Stimulated activated CD4-positive, alpha-beta T cell treated with anti-CD3 and anti-CD28 coated beads, TNF-alpha, amount 100 ng/mL, for 1 hour (primary cell): ENCODE measurements at regions not wholly inside any gene's neighbourhood (a gene's known extent, or its start where the extent isn't known, plus 50 kb on each side); places are given as distances from the start of the nearest gene placed in this dataset.
"Not testable (repeated sequence)": the region's sequence is repeated elsewhere in the genome, so short reads cannot be mapped to it uniquely, and the experiment has no call there.

Source experiments
- DNase-seq, 3 donors: peaks; one replicate each; pipeline ENCODE4 v3.0.0-alpha.2; 2020; ENCODE audit warnings: low read depth in 3 of 3, low spot score in 1 of 3

DNA sequence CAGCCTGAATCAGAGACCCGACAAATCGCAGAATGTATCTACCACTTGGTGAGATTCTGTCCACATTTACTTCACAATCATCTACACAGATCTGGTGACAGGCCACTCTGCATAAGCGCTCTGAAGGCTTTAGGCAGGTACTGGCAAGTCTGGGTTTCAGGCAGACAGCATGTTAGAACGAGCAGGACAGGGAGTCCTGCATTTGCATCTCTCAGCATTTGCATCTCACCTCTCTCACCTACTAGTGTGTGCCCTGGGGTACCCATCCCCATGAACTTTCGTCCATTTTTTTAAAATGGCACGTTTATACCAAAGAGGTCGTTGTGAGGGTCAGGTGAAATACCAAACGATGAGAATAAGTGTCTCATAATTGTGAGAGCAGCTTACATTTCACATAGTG lies 108.2 kb downstream of the SPATA31A1 start:
- DNase-seq = not testable (repeated sequence)

DNA sequence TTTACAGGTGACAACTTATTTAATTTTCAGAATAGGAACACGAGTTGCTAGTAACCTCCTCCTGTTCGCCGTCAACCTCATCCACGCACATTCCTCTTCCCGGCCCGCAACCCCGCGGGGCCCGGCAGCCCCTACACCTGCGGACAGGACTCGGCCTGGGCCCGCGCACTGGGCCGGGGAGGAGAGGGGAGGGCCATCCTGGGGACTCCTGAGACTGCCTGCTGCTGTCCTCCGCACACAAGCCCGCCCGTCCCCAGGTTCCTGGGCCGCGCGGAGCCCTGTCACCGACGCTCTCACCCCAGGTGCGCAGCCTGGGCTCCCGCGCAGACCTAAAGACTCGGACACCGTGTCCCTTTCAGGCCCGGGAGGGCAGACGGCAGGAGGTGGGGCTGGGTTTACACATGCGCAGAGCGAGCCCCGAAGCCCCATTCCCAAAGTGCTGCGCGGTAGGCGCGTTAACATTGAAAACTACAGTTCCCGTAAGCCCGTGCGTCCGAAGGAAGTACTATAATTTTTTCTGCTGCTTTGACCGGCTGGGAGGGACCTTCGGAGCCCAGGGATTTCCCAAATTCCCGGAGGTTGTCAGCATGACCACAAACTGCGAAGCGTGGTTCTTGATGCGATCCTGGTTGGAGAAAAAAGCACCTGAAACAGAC lies 108.8 kb downstream of the SPATA31A1 start:
- peak; percentile 8 to 61 (median 33) for DNase-seq

DNA sequence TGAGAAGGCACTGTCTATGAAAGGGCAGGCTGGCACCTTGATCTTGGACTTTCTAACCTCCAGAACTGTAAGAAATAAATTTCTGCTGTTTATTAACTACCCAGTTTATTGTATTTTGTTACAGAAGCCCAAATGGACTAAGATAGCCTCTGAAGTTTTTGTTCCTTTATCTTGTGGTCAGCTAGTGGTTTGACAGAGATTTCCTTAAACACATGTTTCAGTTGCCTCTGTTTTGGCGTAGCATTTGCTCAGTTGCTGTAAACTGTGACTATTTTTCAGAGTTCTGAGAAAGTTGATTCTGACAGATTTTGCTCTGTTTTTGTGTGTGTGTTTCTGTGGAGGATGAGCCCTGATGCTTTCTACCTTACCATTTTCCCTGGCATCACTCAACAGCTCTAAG lies 119.0 kb downstream of the SPATA31A1 start:
- DNase-seq = not testable (repeated sequence)

DNA sequence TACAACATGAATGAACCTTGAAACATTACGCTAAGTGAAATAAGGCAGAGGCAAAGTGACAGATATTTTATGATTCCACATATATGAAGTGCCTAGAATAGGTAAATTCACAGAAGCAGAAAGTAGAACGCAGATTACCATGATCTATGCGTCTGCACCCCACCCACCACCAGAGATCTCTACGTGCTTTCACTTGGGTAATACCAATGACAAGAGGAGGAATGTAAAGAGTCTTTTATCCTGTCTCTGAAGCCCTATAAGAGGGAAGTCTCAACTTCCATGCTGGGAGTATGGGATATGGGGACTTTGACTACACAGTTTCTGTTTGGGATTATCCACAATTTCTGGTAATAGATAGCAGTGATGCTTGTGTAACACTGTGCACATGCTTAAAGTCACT lies 127.6 kb downstream of the SPATA31A1 start:
- not testable (repeated sequence) for DNase-seq

DNA sequence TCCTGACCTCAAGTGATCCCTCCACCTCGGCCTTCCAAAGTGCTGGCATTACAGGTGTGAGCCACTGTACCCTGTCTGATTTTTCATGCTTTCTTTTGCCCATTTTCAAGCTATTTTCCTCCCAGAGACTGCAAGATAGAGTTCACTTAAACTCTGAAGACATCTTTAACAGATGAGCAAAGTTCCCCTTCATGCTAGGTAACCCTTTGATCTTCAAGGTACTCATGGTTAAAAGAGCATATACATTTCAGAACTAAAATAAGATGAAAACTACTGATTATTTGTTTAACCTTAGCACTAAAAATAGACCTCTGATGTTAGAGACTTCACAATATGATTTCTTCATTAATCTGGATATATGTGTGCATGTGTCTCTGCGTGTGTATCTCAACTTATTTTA lies 128.4 kb downstream of the SPATA31A1 start:
- DNase-seq = not testable (repeated sequence)

DNA sequence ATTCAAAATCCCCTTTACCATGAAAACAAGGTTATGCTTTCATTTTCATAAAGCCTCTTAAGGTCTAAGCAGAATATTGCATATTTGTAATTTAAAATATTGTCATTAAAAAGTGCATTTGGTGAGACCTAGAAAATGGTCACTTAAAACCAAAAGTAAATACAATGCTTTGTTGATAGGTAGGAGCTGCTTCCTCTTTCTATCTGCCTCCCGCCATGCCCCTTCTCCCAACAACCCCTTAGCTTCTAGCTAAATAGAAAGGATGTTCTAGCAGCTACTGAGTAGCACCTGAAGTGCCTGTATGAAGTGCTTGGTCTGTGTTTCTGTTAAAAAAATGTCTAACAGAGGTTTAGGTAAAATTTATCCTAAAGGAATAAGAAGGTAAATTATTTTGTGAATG lies 128.8 kb downstream of the SPATA31A1 start:
- DNase-seq = not testable (repeated sequence)

DNA sequence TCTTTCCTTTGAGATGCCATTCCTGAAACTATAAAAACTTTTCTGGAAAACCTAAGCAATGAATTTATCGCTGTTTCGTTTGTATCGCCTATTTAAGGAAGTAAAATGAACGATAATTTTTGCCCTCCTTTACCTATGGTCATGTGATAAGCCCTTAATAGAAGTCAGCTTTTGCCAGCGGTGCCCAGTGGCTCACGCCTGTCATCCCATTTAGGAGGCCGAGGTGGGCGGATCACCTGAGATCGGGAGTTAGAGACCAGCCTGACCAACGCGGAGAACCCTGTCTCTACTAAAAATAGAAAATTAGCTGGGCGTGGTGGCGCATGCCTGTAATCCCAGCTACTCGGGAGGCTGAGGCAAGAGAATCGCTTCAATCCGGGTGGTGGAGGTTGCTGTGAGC lies 132.0 kb downstream of the SPATA31A1 start:
- DNase-seq = not testable (repeated sequence)

DNA sequence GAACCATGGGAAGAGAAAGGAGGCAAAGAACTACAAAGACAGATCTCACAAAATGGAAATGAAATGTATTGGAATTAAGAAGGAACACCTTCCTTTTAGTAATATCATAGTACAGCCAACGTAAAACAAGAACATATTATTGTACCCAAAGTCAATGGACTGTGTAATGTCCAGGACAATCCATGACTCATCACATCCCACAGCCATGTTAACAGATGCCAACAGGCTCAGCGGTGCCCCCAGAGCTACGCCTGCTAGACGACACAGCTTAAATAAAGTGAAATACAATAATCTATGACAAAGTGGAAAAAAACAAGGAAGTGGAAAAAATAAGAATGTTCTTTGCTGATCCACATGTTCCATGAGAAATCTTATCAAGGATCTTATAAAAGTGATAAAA lies 140.8 kb downstream of the SPATA31A1 start:
- not testable (repeated sequence) for DNase-seq

DNA sequence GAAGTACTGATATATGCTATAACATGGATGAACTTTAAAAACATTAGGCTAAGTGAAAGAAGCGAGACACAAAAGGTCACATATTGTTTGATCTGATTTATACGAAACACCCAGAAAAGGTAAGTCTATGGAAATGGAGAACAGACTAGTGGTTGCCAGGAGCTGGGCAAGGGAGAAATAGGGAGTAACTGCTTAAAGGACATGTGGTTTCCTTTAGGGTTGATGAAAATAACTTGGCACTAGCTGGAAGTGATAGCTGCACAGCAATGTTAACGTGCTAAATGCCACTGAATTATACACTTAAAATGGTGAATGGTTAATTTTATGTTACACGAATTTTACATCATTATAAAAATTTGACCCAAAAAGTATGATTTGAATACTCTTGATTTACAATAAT lies 147.7 kb downstream of the SPATA31A1 start:
- not testable (repeated sequence) for DNase-seq

DNA sequence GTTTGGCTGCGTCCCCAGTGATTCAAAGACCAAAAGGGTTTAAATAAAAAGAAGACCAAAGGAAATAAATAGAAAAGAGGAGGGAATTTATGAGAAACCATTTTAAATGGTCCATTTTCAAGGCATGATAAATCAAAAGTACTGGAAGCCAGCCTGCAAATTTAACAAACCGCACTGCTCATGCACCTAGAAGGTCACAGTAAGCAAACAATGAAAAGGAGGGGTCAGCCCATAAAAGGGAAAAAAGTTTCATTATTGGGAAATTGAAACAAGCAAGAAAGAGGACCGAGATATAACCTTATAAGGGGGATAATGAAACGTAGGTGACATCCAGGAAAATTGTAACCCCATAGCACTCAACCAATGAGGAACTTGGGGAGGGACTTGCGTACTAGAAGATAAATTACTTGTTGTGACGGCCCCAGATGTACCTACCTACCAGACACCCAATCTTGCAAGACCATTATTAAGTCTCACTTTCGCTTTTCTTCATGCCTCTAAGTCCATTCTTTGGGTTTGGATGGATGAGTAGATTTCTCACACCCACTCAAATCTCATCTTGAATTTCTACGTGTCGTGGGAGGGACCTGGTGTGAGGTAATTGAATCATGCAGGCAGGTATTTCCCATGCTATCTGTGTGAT lies 172.0 kb downstream of the SPATA31A1 start:
- not testable (repeated sequence) for DNase-seq

DNA sequence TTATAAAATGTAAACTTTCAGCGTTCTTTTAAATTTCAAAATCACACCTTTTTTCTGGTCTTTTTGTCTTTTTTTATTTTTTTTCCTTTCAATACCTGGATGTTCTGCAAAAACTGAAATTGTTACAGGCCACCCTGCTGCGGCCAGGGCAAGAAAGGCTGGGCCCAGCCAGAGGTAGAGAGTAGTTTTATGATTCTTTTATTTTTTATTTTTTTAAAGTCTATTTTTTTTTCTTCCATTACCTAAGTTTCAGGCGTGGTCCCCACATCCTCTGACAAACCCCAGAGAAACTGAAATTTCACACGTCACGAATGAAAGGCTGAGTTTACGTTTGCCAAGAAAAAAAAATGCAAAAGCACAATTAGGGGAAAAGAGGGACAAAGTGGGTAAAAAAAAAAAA lies 177.1 kb downstream of the SPATA31A1 start:
- DNase-seq = not testable (repeated sequence)

DNA sequence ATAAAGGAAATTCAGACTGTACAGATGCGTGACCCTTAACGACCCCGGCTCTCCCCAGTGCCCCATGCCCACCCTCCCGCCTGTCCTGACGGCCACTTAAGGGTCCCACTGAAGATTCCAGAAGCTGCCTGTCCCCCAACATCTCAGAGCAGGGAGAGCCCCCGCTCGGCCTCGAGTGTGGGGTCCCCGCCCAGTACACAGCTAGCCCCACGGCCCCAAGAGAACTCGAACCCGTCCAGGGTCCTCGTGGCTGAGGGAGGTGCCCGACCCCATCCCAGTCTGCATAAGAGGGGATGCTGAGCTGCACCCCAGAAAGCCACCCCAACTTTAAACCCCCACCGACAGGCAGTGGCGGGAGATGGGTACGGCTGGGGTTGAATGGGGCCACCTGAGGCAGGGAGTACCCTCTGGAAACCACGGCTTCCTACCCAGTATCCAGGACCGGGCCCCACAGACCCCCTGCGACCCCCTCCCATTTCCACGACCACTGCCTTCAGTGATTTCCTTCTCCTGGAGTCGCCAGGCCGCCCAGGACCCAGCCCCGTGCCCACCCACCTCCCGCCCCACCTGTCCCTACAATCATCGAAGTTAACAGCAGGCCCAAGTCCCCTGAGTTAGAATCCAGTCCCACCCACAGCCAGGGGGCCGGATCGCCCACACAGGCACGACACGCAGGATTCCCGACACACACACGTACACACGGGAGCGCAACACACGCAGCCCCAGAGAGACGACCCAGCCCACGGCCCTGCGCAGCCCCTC lies 177.7 kb downstream of the SPATA31A1 start:
- DNase-seq = not testable (repeated sequence)

DNA sequence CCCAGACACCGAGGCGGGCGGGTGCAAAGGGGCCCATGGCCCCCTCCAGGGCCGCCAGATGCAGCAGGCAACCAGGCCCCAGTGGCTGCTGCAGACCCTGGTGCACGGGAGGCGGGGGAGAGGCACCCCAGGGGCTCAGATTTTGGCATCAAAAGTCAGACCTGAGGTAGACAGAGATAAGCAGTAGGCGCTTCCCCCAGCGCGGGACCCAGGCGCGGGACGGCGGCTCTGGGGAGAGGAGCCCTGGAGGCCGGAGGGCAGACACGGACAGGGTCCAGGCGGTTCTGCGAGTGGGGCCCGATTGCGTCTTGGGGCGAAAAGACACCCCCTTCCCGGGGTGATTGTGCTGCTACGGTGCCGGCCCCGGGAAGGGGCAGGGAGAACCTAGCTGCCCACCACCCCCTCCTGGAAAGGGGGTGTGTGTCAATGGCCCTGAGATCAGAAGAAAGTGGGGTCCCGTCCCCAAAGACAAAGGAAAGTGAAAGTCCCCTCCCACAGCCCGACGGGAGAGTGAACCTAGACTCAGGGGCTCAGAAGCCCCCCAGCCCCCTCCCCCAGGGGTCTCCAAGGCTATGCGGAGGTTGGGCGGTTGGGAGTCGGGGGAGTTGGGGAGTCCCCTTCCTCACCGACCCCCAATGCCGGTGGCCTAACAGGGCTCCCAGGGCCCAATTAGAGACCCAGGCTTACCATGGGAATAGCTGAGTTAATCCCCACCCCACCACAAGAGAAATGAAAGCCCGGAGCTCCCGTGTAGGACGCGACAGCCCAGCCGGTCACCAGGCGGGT lies 178.5 kb downstream of the SPATA31A1 start:
- not testable (repeated sequence) for DNase-seq

DNA sequence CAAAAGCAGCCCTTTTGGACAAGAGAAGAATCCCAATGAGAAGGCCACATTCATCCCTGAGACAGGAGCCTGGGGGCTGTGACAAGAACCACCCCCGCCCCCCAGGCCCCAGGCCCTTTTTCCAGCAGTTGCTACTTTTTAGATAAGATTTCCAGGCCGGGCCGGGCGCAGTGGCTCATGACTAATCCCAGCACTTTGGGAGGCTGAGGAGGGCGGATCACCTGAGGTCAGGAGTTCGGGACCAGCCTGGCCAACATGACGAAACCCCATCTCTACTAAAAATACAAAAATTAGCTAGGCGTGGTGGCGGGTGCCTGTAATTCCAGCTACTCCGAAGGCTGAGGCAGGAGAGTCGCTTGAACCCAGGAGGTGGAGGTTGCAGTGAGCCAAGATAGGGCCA lies 179.4 kb downstream of the SPATA31A1 start:
- DNase-seq = not testable (repeated sequence)

DNA sequence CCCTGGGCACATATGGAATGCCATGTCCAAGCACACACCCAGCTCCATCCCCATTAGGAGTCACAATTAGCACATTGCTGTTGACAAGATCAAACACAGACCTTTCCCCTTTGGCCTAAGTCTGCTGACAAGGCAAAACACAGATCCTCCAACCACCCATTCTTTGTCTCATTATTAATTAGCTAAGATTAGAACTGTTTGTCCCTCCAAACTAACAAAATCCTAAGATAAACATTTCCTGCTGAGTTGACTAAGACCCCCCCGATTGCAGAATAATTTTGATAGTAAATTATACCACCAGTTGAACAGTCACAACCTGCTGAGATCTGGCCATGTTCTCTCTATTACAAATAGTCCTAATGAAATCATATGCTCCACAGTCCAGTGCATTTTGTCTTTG lies 186.7 kb downstream of the SPATA31A1 start:
- DNase-seq = not testable (repeated sequence)

DNA sequence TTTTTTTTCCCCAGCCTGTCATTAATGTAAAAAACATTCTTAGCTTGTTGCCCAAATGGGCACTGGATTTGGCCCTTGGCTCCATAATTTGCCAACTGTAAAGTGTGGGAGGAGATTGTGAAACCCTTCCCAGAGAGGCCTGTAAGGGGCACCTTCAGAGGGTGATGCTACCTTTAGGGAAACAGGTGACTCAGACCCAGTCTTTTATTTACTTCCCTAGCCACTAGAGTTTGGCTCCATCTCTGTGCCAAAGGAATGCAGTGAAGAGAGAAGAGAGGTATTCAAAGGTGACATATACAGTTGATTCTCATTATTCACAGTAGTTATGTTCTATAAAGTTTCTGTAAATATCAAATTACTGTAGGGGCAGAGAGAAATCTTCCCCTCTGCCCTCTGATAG lies 189.6 kb downstream of the SPATA31A1 start:
- DNase-seq = not testable (repeated sequence)

DNA sequence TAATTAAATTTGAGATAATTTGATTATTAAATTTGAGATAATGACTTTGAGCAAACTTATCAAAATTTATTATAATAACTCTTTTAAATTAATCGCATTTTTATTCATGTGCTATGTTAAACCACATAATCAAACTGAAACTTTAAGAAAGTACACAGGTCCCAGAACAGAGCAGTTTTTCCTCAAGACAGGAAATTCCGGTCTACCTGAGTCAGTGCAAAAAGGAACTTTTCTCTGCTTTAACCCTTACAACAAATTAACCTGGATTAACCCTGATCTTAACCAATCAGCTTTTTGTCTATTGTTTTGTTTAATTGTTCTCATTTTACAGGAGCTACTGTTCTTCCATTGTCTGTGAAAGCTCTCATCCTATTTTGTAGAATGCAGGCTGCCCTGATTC lies 195.1 kb downstream of the SPATA31A1 start:
- DNase-seq = not testable (repeated sequence)

DNA sequence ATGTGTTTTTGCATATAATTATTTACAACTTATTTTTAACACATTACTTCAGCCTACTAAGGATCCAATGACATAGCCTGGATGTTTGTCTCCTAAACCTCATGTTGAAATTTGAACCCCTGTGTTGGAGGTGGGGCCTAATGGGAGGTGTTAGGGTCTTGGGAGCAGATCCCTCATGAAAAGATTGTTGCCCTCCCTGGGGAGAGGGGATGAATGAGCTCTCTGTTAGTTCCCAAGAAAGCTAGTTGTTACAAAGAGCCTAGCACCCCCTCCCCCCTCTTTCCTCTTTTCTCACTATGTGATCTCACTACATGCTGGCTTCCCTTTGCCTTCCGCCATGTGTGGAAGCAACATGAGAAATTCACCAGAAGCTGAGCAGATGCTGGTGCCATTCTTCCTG lies 196.1 kb downstream of the SPATA31A1 start:
- not testable (repeated sequence) for DNase-seq

DNA sequence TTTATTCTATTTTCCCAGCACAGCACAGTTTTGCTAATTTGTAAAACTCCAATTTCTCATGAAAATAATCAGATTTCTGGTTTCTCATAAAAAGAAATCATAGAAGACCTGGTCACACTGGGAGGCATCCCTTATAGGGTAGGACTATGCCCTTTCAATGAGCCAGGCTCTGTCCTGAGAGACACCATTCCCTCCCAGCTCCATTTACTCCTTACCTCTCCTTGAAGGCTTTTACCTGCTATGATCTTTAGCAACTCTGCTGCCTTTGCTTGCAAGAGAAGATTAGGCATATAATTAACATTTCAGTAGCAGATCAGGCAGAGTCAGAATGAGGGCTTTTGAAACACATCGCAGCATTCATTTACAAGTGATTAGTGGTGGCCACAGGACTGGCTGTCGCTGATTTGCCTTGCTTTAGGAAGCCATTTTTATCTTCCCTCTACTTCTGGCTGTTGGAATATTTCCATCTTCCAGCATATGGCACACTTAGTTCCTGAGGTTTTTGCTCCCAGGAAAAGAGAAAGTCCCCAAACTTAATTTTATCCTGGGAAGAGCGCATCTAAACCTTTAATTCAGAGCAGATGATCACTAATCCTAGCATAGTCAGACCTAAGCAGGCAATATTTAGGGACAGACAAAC lies 196.9 kb downstream of the SPATA31A1 start:
- DNase-seq = not testable (repeated sequence)

DNA sequence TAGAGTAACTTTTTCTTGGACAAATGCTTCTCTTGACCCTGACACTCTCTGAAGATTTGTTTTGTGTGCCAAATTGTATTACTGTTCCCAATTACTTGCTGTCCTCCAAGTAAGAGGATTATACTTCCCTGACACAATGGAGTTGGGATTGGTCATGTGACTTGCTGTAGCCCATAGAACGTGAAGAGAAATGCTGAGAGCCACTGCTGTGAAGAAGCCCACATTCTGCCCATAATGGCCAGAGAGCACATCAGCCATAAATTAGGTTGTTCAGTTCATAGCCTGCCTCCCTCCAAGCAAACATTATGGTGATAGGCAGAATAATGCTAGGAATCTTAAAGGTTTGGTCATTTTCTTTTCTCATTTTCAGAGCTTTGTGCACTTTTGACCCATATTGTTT lies 198.9 kb downstream of the SPATA31A1 start:
- not testable (repeated sequence) for DNase-seq

DNA sequence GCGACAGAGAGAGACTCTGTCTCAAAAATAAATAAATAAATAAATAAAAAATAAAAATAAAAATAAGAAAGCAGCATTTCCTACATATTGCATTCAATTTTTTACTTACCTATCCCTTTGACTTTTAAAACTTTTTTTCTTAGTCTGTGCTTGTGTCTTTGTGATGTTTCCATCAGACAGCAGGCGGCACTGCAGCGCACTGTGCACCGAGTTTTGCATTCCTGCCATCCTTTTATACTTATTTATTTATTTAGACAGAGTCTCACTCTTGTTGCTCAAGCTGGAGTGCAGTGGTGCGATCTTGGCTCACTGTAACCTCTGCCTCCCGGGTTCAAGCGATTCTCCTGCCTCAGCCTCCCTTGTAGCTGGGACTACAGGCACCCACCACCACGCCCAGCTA lies 203.9 kb downstream of the SPATA31A1 start:
- DNase-seq = not testable (repeated sequence)
